MM.1S (cell line): ENCODE measurements at regions not wholly inside any gene's neighbourhood (a gene's known extent, or its start where the extent isn't known, plus 50 kb on each side); places are given as distances from the start of the nearest gene placed in this dataset.

Experiments
- EZH2 ChIP-seq: fragments of 300-600 bp; sonication (generic); optimal IDR thresholded peaks from 2 replicates; pipeline ENCODE3; 2017; ENCODE audit warnings: low read depth, mild to moderate bottlenecking, antibody characterized with exemption, low read length, mixed read lengths
- EZH2phosphoT487 ChIP-seq: fragments of 300-600 bp; sonication (generic); IDR thresholded peaks from 2 replicates; pipeline ENCODE4 v1.6.1; 2018; ENCODE audit warnings: antibody characterized with exemption, low read length
- TF ChIP-seq, protein P1 (sequence below): fragments of 300-600 bp; sonication (generic); IDR thresholded peaks from 2 replicates; pipeline ENCODE4 v1.5.1; 2016; ENCODE audit warnings: antibody characterized with exemption, low read length, mixed read lengths

DNA sequence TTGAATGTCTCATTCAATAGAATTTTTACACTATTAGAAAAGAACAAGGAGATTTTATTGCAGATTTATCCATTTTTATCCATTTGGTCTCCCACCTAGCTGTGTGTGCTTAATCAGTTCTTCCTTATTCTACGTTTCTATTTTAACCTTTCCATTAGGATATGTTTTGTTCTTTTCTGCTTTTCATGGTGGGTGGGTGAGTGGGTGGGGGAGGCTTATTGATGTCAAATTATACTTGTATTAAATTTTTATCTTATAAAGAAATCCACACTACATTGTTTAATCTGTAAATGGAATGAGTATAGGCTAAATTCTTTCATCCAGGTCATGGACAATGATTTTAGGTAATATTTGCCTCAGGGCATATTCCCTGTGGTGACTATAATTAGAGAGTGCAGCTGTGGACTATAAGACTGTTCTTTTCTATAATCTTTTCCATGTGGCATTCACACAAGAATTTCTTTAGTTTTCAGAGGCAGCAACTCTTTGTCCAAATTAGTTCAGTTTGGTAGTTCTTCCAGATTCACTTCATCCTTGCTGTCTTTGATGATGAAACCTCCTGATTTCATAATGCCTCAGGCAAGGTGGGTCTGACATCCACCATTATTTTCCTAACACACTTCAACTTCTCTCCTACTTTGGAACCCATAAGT is 2451.8 kb downstream of the PCDH7 start:
- TF ChIP-seq, protein P1, sequence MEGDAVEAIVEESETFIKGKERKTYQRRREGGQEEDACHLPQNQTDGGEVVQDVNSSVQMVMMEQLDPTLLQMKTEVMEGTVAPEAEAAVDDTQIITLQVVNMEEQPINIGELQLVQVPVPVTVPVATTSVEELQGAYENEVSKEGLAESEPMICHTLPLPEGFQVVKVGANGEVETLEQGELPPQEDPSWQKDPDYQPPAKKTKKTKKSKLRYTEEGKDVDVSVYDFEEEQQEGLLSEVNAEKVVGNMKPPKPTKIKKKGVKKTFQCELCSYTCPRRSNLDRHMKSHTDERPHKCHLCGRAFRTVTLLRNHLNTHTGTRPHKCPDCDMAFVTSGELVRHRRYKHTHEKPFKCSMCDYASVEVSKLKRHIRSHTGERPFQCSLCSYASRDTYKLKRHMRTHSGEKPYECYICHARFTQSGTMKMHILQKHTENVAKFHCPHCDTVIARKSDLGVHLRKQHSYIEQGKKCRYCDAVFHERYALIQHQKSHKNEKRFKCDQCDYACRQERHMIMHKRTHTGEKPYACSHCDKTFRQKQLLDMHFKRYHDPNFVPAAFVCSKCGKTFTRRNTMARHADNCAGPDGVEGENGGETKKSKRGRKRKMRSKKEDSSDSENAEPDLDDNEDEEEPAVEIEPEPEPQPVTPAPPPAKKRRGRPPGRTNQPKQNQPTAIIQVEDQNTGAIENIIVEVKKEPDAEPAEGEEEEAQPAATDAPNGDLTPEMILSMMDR = no peak
- TF ChIP-seq EZH2 (no peak), EZH2phosphoT487 (no peak)
